Breast epithelium (tissue), 4 donors: ENCODE measurements at regions not wholly inside any gene's neighbourhood (a gene's known extent, or its start where the extent isn't known, plus 50 kb on each side); places are given as distances from the start of the nearest gene placed in this dataset.

Source experiments
- DNase-seq, 2 donors: peaks; one replicate each; pipeline ENCODE4 v3.0.0-alpha.2; 2019; ENCODE audit warnings: low spot score in 2 of 2
- H3K27ac ChIP-seq, 2 donors: fragments of 200-600 bp; sonication (generic) in 1 of 2; one replicate each; pipeline ENCODE4 v1.5.1; 2016 to 2019; ENCODE audit warnings: mild to moderate bottlenecking in 1 of 2
- H3K27me3 ChIP-seq, 2 donors: fragments of 200-600 bp; sonication (generic) in 1 of 2; one replicate each; pipeline versions ENCODE4 v1.5.1 to v1.6.0; 2017 to 2019; ENCODE audit warnings: control low read depth in 1 of 2, mild to moderate bottlenecking in 1 of 2
- H3K36me3 ChIP-seq: fragments of 200-600 bp; one replicate; pipeline ENCODE4 v1.5.1; 2019
- H3K4me1 ChIP-seq, 2 donors: fragments of 200-600 bp; sonication (generic); one replicate each; pipeline ENCODE4 v1.5.1; 2016 to 2019; ENCODE audit warnings: control low read depth in 1 of 2
- H3K4me3 ChIP-seq, 3 donors: fragments of 200-600 bp; sonication (generic); 1 replicate in 2 of 3; 2 replicates in 1 of 3; pipeline ENCODE4 v1.5.1; 2016 to 2019; ENCODE audit warnings: mild to moderate bottlenecking in 3 of 3, moderate library complexity in 2 of 3
- H3K9me3 ChIP-seq, 2 donors: fragments of 200-600 bp; sonication (generic) in 1 of 2; one replicate each; pipeline ENCODE4 v1.5.1; 2016 to 2019; ENCODE audit warnings: control low read depth in 1 of 2
- CTCF ChIP-seq, 3 donors: fragments of 450-650 bp; IDR thresholded peaks; one replicate each; pipeline ENCODE4 v1.5.1; 2016 to 2017; ENCODE audit warnings: antibody characterized with exemption in 3 of 3, mild to moderate bottlenecking in 3 of 3, moderate library complexity in 3 of 3
- POLR2A ChIP-seq: fragments of 450-650 bp; IDR thresholded peaks from one replicate; pipeline ENCODE4 v1.6.1; 2016; ENCODE audit warnings: antibody characterized with exemption, mild to moderate bottlenecking, moderate library complexity
- POLR2AphosphoS5 ChIP-seq, 3 donors: sonication (generic); formaldehyde crosslinking; IDR thresholded peaks; one replicate each; pipeline ENCODE4 v1.6.1; 2017; ENCODE audit warnings: antibody characterized with exemption in 3 of 3
- intact Hi-C: fragments of 100-400 bp; cut with DNase I; formaldehyde crosslinking; loops from one replicate; pipeline ENCODE4 v1.15.1; 2023; ENCODE audit warnings: low total_unique reads

GRCh38 chr6:8881663-8882062 is 446.3 kb upstream of the SLC35B3 start:
- no peak for TF ChIP-seq POLR2A
- H3K4me1 ChIP-seq = no peaks in the 10 kb centered on the region

GRCh38 chr6:8879334-8879733 is 444.0 kb upstream of the SLC35B3 start:
- TF ChIP-seq POLR2AphosphoS5 (IDR thresholded peaks at IDR 0.05) = no peak
- TF ChIP-seq POLR2A = no peak
- TF ChIP-seq CTCF (IDR thresholded peaks at IDR 0.05) = no peak
- no peaks in the 10 kb centered on the region for H3K36me3 ChIP-seq
- H3K27me3 ChIP-seq = no peaks in the 10 kb centered on the region
- no peak overlapping the region for H3K27ac ChIP-seq
- no peaks in the 10 kb centered on the region for H3K4me1 ChIP-seq
- no peak for DNase-seq
- H3K4me3 ChIP-seq = no peak overlapping the region
- H3K9me3 ChIP-seq = no peaks in the 10 kb centered on the region
- intact Hi-C loops = no loop called here

More at GRCh38 chr6:8881663-8882062, 446.3 kb upstream of the SLC35B3 start:
- Histone ChIP-seq H3K27me3 (no peaks in the 10 kb centered on the region), H3K9me3 (no peaks in the 10 kb centered on the region), H3K27ac (no peak overlapping the region), H3K4me3 (no peak overlapping the region), H3K36me3 (no peaks in the 10 kb centered on the region)
- DNase-seq = no peak
- intact Hi-C loops = loop anchor here (10.0 kb wide), 1 partner anchor 1433 kb away; no protein-coding TSS in a partner anchor

- no peak for TF ChIP-seq CTCF (IDR thresholded peaks at IDR 0.05)
- no peak for TF ChIP-seq POLR2AphosphoS5 (IDR thresholded peaks at IDR 0.05)
- no peak for TF ChIP-seq POLR2A
Measured at GRCh38 chr6:8875986-8876385, 440.6 kb upstream of the SLC35B3 start.

GRCh38 chr6:8872589-8872988 is 437.2 kb upstream of the SLC35B3 start:
- Histone ChIP-seq H3K27me3 (no peaks in the 10 kb centered on the region), H3K9me3 (no peaks in the 10 kb centered on the region), H3K4me3 (no peak overlapping the region), H3K27ac (no peak overlapping the region), H3K36me3 (no peaks in the 10 kb centered on the region), H3K4me1 (no peaks in the 10 kb centered on the region)
- TF ChIP-seq POLR2AphosphoS5 (IDR thresholded peaks at IDR 0.05) (no peak), POLR2A (no peak), CTCF (IDR thresholded peaks at IDR 0.05) (no peak)
- DNase-seq = no peak
- intact Hi-C loops = no loop called here

More at GRCh38 chr6:8875986-8876385, 440.6 kb upstream of the SLC35B3 start:
- intact Hi-C loops = no loop called here
- Histone ChIP-seq H3K4me3 (no peak overlapping the region), H3K27me3 (no peaks in the 10 kb centered on the region), H3K27ac (no peak overlapping the region), H3K9me3 (no peaks in the 10 kb centered on the region), H3K36me3 (no peaks in the 10 kb centered on the region), H3K4me1 (no peaks in the 10 kb centered on the region)
- DNase-seq = no peak

GRCh38 chr6:8865451-8865850 is 430.1 kb upstream of the SLC35B3 start:
- DNase-seq = no peak

More at GRCh38 chr6:8865451-8865850, 430.1 kb upstream of the SLC35B3 start:
- no peak overlapping the region for H3K27ac ChIP-seq
- no peak overlapping the region for H3K4me3 ChIP-seq
- intact Hi-C loops = no loop called here
- H3K4me1 ChIP-seq = no peaks in the 10 kb centered on the region
- H3K36me3 ChIP-seq = no peaks in the 10 kb centered on the region
- TF ChIP-seq CTCF (IDR thresholded peaks at IDR 0.05) = no peak
- no peak for TF ChIP-seq POLR2AphosphoS5 (IDR thresholded peaks at IDR 0.05)
- TF ChIP-seq POLR2A = no peak
- no peaks in the 10 kb centered on the region for H3K27me3 ChIP-seq
- H3K9me3 ChIP-seq = no peaks in the 10 kb centered on the region
